PFSK-1 (cell line): ENCODE measurements at regions not wholly inside any gene's neighbourhood (a gene's known extent, or its start where the extent isn't known, plus 50 kb on each side); places are given as distances from the start of the nearest gene placed in this dataset.

ENCODE experiments used
- POLR2AphosphoS5 ChIP-seq: IDR thresholded peaks from 2 replicates; pipeline ENCODE4 v1.6.1; 2012; ENCODE audit warnings: low read depth, mild to moderate bottlenecking, control low read depth, low read length, moderate library complexity
- TAF1 ChIP-seq: IDR thresholded peaks from 2 replicates; pipeline ENCODE4 v1.6.1; 2012; ENCODE audit warnings: low read length, control low read depth, borderline replicate concordance; ENCODE audit not compliant: insufficient read depth

DNA sequence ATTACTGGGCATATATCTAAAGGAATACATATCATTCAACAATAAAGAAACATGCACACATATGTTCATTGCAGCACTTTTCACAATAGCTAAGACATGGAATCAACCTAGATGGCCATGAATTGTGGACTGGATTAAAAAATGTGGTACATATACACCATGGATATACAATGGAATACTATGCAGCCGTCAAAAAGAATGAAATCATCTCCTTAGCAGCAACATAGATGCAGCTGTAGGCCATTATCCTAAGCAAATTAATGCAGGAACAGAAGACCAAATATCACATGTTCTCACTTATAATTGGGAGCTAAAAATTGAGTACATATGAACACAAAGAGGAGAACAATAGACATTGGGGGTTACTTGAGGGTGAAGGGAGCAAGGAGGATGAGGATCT lies 175.6 kb downstream of the POLR1F start:
- TF ChIP-seq POLR2AphosphoS5 (no peak), TAF1 (no peak)
